ENCODE measurements at regions not wholly inside any gene's neighbourhood (a gene's known extent, or its start where the extent isn't known, plus 50 kb on each side); places are given as distances from the start of the nearest gene placed in this dataset.

DNA sequence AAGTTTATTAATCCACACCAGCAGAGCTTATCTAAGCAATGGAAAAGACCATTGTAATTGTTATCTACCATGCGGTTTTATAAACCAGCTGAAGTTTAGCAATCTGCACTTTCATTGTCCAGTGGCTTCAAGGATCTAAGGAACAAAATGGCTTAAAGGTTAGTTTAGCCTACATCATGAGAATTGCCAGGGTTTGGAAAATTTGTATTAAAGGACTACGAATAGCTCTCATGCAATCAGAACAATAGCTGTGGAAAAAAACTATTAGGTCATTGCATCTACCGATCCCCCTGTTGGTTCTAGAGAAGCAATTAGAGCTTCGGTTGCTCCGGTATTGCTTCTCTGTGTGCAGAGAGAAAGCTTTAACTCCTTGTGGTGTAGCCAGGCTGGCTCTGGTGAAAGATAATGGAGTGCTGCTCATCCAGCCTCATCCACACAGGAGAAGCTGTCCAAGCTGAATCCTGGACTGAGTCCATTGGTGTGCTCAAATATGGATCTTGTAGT lies 86.3 kb upstream of the SLC12A2 start:
- Histone ChIP-seq H3T11ph (ENCODE audit: low read length) (no peak overlapping the region), H2AK5ac (ENCODE audit: insufficient read length, low read length) (no peak overlapping the region), H3K18ac (ENCODE audit: insufficient read length, low read depth, low read length) (no peak overlapping the region), H2BK20ac (ENCODE audit: low read depth, low read length, poor library complexity, severe bottlenecking) (no peak overlapping the region), H3K23ac (ENCODE audit: insufficient read length, low read depth, low read length) (no peak overlapping the region), H2BK15ac (ENCODE audit: low read depth, low read length) (no peak overlapping the region), H3K79me1 (ENCODE audit: insufficient read depth, low read depth, low read length, poor library complexity, severe bottlenecking) (no peaks in the 10 kb centered on the region), H3K4me1 (ENCODE audit: insufficient read depth, low read length) (no peaks in the 10 kb centered on the region), H2BK5ac (ENCODE audit: insufficient read length, low read length) (no peak overlapping the region), H3K79me2 (ENCODE audit: insufficient read depth, low read length) (no peaks in the 10 kb centered on the region), H3K9me3 (ENCODE audit: control insufficient read depth, low read depth, low read length) (no peaks in the 10 kb centered on the region), H3K56ac (ENCODE audit: insufficient read length, low read depth, low read length) (no peak overlapping the region), H2AFZ (ENCODE audit: low read length) (no peak overlapping the region), H3K23me2 (ENCODE audit: insufficient read length, low read depth, low read length, poor library complexity, severe bottlenecking) (no peaks in the 10 kb centered on the region), H4K8ac (replicated peaks; ENCODE audit: insufficient read length, low read depth, low read length) (no peak overlapping the region), H3K27me3 (ENCODE audit: insufficient read depth, low read length) (no peaks in the 10 kb centered on the region), H2BK12ac (ENCODE audit: insufficient read length, low read depth, low read length) (no peak overlapping the region), H3K4me2 (ENCODE audit: insufficient read depth, insufficient read length, low read length) (no peak overlapping the region), H2BK120ac (ENCODE audit: low read depth, low read length, poor library complexity, severe bottlenecking) (no peak overlapping the region), H3K14ac (ENCODE audit: insufficient read depth, low read length) (no peak overlapping the region), H3K4ac (ENCODE audit: low read depth, low read length) (no peak overlapping the region), H4K20me1 (ENCODE audit: control insufficient read depth, insufficient read depth, insufficient read length) (no peaks in the 10 kb centered on the region), H3K27ac (ENCODE audit: insufficient read length, low read depth, low read length) (no peak overlapping the region), H4K5ac (ENCODE audit: insufficient read length, low read depth, low read length) (no peak overlapping the region), H3K9ac (ENCODE audit: extremely low read depth, insufficient read length, low read length) (no peak overlapping the region), H4K91ac (ENCODE audit: insufficient read length, low read depth, low read length) (no peak overlapping the region)
- no peak overlapping the region for H3K4me3 Mint-ChIP-seq
- no CpG with 5 or more reads among the region's 5 CpGs for WGBS (ENCODE audit: extremely low coverage, insufficient read length, low lambda C conversion rate)
- no peaks in the 10 kb centered on the region for H3K9me3 Mint-ChIP-seq
- no peaks in the 10 kb centered on the region for H3K27me3 Mint-ChIP-seq (ENCODE audit: low read depth)
- no peak for DNase-seq
- TF ChIP-seq, protein P1, sequence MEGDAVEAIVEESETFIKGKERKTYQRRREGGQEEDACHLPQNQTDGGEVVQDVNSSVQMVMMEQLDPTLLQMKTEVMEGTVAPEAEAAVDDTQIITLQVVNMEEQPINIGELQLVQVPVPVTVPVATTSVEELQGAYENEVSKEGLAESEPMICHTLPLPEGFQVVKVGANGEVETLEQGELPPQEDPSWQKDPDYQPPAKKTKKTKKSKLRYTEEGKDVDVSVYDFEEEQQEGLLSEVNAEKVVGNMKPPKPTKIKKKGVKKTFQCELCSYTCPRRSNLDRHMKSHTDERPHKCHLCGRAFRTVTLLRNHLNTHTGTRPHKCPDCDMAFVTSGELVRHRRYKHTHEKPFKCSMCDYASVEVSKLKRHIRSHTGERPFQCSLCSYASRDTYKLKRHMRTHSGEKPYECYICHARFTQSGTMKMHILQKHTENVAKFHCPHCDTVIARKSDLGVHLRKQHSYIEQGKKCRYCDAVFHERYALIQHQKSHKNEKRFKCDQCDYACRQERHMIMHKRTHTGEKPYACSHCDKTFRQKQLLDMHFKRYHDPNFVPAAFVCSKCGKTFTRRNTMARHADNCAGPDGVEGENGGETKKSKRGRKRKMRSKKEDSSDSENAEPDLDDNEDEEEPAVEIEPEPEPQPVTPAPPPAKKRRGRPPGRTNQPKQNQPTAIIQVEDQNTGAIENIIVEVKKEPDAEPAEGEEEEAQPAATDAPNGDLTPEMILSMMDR (conservative IDR thresholded peaks at IDR 0.05) = no peak
- no peaks in the 10 kb centered on the region for H3K36me3 Mint-ChIP-seq (ENCODE audit: insufficient read depth in 1 of 3, low read depth in 3 of 3)
- no peaks in the 10 kb centered on the region for H3K4me1 Mint-ChIP-seq
- H3K27ac Mint-ChIP-seq = no peak overlapping the region
